ENCODE measurements at regions not wholly inside any gene's neighbourhood (a gene's known extent, or its start where the extent isn't known, plus 50 kb on each side); places are given as distances from the start of the nearest gene placed in this dataset.

DNA sequence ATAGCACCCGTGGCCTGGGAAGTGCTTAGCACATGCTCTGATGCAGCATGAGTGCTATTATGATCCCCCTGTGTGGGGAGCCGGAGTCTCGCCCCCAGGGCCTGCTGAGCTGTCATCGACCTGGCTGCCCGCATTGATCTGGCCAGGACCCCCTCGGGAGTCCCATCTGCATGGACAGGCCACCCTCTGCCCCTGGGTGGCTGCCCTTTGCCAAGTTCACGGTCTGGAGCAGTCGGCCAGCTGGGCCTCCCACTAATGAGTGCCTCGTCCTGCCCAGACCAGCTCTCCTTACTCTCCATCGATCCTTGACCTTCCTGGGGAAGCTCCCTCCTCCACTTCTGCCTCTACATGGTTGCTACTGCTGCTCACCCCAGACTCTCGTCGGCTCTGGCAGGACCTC lies 121.8 kb upstream of the RUNX3 start:
- no peak overlapping the region for H2AK5ac ChIP-seq (ENCODE audit: low read length)
- H3K23ac ChIP-seq (ENCODE audit: low read length): no peak overlapping the region
- H4K8ac ChIP-seq (ENCODE audit: low read depth, low read length): no peak overlapping the region
- no peaks in the 10 kb centered on the region for H3K79me2 ChIP-seq (ENCODE audit: control insufficient read depth, insufficient read depth, low read length)
- H2BK5ac ChIP-seq (ENCODE audit: low read length): no peak overlapping the region
- H3K79me1 ChIP-seq (ENCODE audit: low read length): no peaks in the 10 kb centered on the region
- H3K4me2 ChIP-seq (ENCODE audit: low read length): no peak overlapping the region
- no peaks in the 10 kb centered on the region for H3K4me1 ChIP-seq (ENCODE audit: control insufficient read depth, low read depth, low read length)
- H2BK15ac ChIP-seq (replicated peaks; ENCODE audit: low read depth): no peak overlapping the region
- H3K9ac ChIP-seq (ENCODE audit: low read length): no peak overlapping the region
- no peak overlapping the region for H3K18ac ChIP-seq (ENCODE audit: low read length)
- no peak for DNase-seq
- no peak overlapping the region for H2BK120ac ChIP-seq (ENCODE audit: low read depth, low read length)
- no peak overlapping the region for H3K4me3 ChIP-seq (ENCODE audit: low read length)
- no peaks in the 10 kb centered on the region for H3K27me3 ChIP-seq (ENCODE audit: insufficient read depth, low read length, poor library complexity)
- no peak overlapping the region for H4K5ac ChIP-seq (ENCODE audit: low read length)
- no peaks in the 10 kb centered on the region for H3K36me3 ChIP-seq (ENCODE audit: control insufficient read depth, insufficient read depth, low read length)
- no peak overlapping the region for H3K27ac ChIP-seq (ENCODE audit: low read depth, low read length)
- no peak overlapping the region for H3K56ac ChIP-seq (ENCODE audit: low read length)
- WGBS (ENCODE audit: extremely low coverage, insufficient coverage, low lambda C conversion rate): no CpG with 5 or more reads among the region's 12 CpGs
- no peak overlapping the region for H3K4ac ChIP-seq (ENCODE audit: low read depth, low read length)

DNA sequence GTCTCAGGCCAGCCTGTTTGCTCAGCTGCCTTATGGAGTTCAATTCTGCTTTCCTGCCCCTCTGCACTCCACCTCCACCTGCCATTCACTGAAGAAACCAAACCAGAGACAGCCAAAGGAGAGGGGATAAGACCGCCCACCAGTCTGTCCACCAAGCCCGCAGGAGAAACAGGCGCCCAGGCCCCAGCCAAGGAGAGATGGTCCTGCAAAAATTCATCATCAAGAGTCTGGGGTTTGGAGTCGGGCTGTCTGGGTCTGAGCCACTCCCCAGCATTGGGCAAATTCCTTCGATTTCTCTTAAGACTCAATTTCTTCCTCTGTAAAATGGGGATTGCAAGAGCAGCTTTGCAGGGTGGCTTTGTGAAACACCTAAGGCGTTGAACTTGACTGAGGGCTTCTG lies 121.4 kb upstream of the RUNX3 start:
- no peak overlapping the region for H3K9ac ChIP-seq (ENCODE audit: low read length)
- WGBS (ENCODE audit: extremely low coverage, insufficient coverage, low lambda C conversion rate): no CpG with 5 or more reads among the region's 6 CpGs
- no peak for DNase-seq
- no peaks in the 10 kb centered on the region for H3K79me1 ChIP-seq (ENCODE audit: low read length)
- no peak overlapping the region for H2BK5ac ChIP-seq (ENCODE audit: low read length)
- H4K8ac ChIP-seq (ENCODE audit: low read depth, low read length): no peak overlapping the region
- H3K4me3 ChIP-seq (ENCODE audit: low read length): no peak overlapping the region
- H3K4me1 ChIP-seq (ENCODE audit: control insufficient read depth, low read depth, low read length): no peaks in the 10 kb centered on the region
- H3K23ac ChIP-seq (ENCODE audit: low read length): no peak overlapping the region
- H3K4me2 ChIP-seq (ENCODE audit: low read length): no peak overlapping the region
- no peaks in the 10 kb centered on the region for H3K36me3 ChIP-seq (ENCODE audit: control insufficient read depth, insufficient read depth, low read length)
- H3K4ac ChIP-seq (ENCODE audit: low read depth, low read length): no peak overlapping the region
- H3K79me2 ChIP-seq (ENCODE audit: control insufficient read depth, insufficient read depth, low read length): no peaks in the 10 kb centered on the region
- no peak overlapping the region for H4K5ac ChIP-seq (ENCODE audit: low read length)
- no peak overlapping the region for H2BK120ac ChIP-seq (ENCODE audit: low read depth, low read length)
- no peak overlapping the region for H3K56ac ChIP-seq (ENCODE audit: low read length)
- H3K18ac ChIP-seq (ENCODE audit: low read length): no peak overlapping the region
- H2BK15ac ChIP-seq (replicated peaks; ENCODE audit: low read depth): no peak overlapping the region
- no peak overlapping the region for H2AK5ac ChIP-seq (ENCODE audit: low read length)
- no peaks in the 10 kb centered on the region for H3K27me3 ChIP-seq (ENCODE audit: insufficient read depth, low read length, poor library complexity)
- H3K27ac ChIP-seq (ENCODE audit: low read depth, low read length): no peak overlapping the region

- no peak overlapping the region for H2BK15ac ChIP-seq (replicated peaks; ENCODE audit: low read depth)
- no peaks in the 10 kb centered on the region for H3K79me2 ChIP-seq (ENCODE audit: control insufficient read depth, insufficient read depth, low read length)
- H4K5ac ChIP-seq (ENCODE audit: low read length): no peak overlapping the region
- no peak overlapping the region for H3K9ac ChIP-seq (ENCODE audit: low read length)
- H3K23ac ChIP-seq (ENCODE audit: low read length): no peak overlapping the region
- no peak overlapping the region for H3K4me3 ChIP-seq (ENCODE audit: low read length)
- H3K27ac ChIP-seq (ENCODE audit: low read depth, low read length): no peak overlapping the region
- WGBS (ENCODE audit: extremely low coverage, insufficient coverage, low lambda C conversion rate): no CpG with 5 or more reads among the region's 8 CpGs
- no peak for DNase-seq
- no peak overlapping the region for H2BK120ac ChIP-seq (ENCODE audit: low read depth, low read length)
- no peak overlapping the region for H3K56ac ChIP-seq (ENCODE audit: low read length)
- no peak overlapping the region for H4K8ac ChIP-seq (ENCODE audit: low read depth, low read length)
- H3K4me2 ChIP-seq (ENCODE audit: low read length): no peak overlapping the region
- H2BK5ac ChIP-seq (ENCODE audit: low read length): no peak overlapping the region
- no peaks in the 10 kb centered on the region for H3K27me3 ChIP-seq (ENCODE audit: insufficient read depth, low read length, poor library complexity)
- no peaks in the 10 kb centered on the region for H3K79me1 ChIP-seq (ENCODE audit: low read length)
- H3K4me1 ChIP-seq (ENCODE audit: control insufficient read depth, low read depth, low read length): no peaks in the 10 kb centered on the region
- no peak overlapping the region for H2AK5ac ChIP-seq (ENCODE audit: low read length)
- no peak overlapping the region for H3K18ac ChIP-seq (ENCODE audit: low read length)
- H3K36me3 ChIP-seq (ENCODE audit: control insufficient read depth, insufficient read depth, low read length): no peaks in the 10 kb centered on the region
- no peak overlapping the region for H3K4ac ChIP-seq (ENCODE audit: low read depth, low read length)
Observed at GRCh38 chr1:25050165-25050564, 120.1 kb upstream of the RUNX3 start.

DNA sequence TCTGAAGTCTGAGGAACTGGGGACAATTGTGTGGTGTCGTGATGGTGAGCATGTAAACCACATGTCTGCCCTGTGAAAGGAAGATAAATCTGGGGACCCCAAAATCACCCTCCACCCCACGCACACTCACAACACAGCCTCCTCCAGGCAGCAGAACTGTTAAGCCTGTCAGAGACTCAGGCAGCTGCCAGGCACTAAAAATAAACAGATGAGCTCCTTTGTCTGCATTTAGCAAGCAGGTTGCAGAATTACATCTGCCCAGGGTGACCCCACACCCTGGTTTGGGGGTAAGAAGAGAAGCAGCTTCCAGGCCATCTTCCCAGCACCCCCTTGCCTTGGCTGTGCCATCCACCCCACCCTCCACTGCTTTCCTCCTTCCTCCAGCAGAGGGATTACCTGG lies 119.1 kb upstream of the RUNX3 start:
- WGBS (ENCODE audit: extremely low coverage, insufficient coverage, low lambda C conversion rate): no CpG with 5 or more reads among the region's 2 CpGs
- no peaks in the 10 kb centered on the region for H3K27me3 ChIP-seq (ENCODE audit: insufficient read depth, low read length, poor library complexity)

GRCh38 chr1:25048728-25049127 lies 118.7 kb upstream of the RUNX3 start:
- Histone ChIP-seq H3K79me2 (ENCODE audit: control insufficient read depth, insufficient read depth, low read length) (no peaks in the 10 kb centered on the region), H3K23ac (ENCODE audit: low read length) (no peak overlapping the region), H3K56ac (ENCODE audit: low read length) (no peak overlapping the region), H4K5ac (ENCODE audit: low read length) (no peak overlapping the region), H4K8ac (ENCODE audit: low read depth, low read length) (no peak overlapping the region), H2BK15ac (replicated peaks; ENCODE audit: low read depth) (no peak overlapping the region), H3K4me1 (ENCODE audit: control insufficient read depth, low read depth, low read length) (no peaks in the 10 kb centered on the region), H3K4me2 (ENCODE audit: low read length) (no peak overlapping the region), H3K27ac (ENCODE audit: low read depth, low read length) (no peak overlapping the region), H3K4me3 (ENCODE audit: low read length) (no peak overlapping the region), H2BK5ac (ENCODE audit: low read length) (no peak overlapping the region), H3K4ac (ENCODE audit: low read depth, low read length) (no peak overlapping the region), H2AK5ac (ENCODE audit: low read length) (no peak overlapping the region), H3K79me1 (ENCODE audit: low read length) (no peaks in the 10 kb centered on the region), H3K36me3 (ENCODE audit: control insufficient read depth, insufficient read depth, low read length) (no peaks in the 10 kb centered on the region), H3K18ac (ENCODE audit: low read length) (no peak overlapping the region), H2BK120ac (ENCODE audit: low read depth, low read length) (no peak overlapping the region), H3K27me3 (ENCODE audit: insufficient read depth, low read length, poor library complexity) (no peaks in the 10 kb centered on the region), H3K9ac (ENCODE audit: low read length) (no peak overlapping the region)
- no CpG with 5 or more reads among the region's 6 CpGs for WGBS (ENCODE audit: extremely low coverage, insufficient coverage, low lambda C conversion rate)
- DNase-seq: no peak

More for the DNA sequence above, 119.1 kb upstream of the RUNX3 start:
- Histone ChIP-seq H3K4ac (ENCODE audit: low read depth, low read length) (no peak overlapping the region), H3K23ac (ENCODE audit: low read length) (no peak overlapping the region), H2AK5ac (ENCODE audit: low read length) (no peak overlapping the region), H2BK15ac (replicated peaks; ENCODE audit: low read depth) (no peak overlapping the region), H3K9ac (ENCODE audit: low read length) (no peak overlapping the region), H3K4me1 (ENCODE audit: control insufficient read depth, low read depth, low read length) (no peaks in the 10 kb centered on the region), H3K56ac (ENCODE audit: low read length) (no peak overlapping the region), H2BK5ac (ENCODE audit: low read length) (no peak overlapping the region), H2BK120ac (ENCODE audit: low read depth, low read length) (no peak overlapping the region), H4K5ac (ENCODE audit: low read length) (no peak overlapping the region), H3K4me3 (ENCODE audit: low read length) (no peak overlapping the region), H3K18ac (ENCODE audit: low read length) (no peak overlapping the region), H4K8ac (ENCODE audit: low read depth, low read length) (no peak overlapping the region), H3K79me2 (ENCODE audit: control insufficient read depth, insufficient read depth, low read length) (no peaks in the 10 kb centered on the region), H3K36me3 (ENCODE audit: control insufficient read depth, insufficient read depth, low read length) (no peaks in the 10 kb centered on the region), H3K79me1 (ENCODE audit: low read length) (no peaks in the 10 kb centered on the region), H3K4me2 (ENCODE audit: low read length) (no peak overlapping the region), H3K27ac (ENCODE audit: low read depth, low read length) (no peak overlapping the region)
- DNase-seq: no peak

DNA sequence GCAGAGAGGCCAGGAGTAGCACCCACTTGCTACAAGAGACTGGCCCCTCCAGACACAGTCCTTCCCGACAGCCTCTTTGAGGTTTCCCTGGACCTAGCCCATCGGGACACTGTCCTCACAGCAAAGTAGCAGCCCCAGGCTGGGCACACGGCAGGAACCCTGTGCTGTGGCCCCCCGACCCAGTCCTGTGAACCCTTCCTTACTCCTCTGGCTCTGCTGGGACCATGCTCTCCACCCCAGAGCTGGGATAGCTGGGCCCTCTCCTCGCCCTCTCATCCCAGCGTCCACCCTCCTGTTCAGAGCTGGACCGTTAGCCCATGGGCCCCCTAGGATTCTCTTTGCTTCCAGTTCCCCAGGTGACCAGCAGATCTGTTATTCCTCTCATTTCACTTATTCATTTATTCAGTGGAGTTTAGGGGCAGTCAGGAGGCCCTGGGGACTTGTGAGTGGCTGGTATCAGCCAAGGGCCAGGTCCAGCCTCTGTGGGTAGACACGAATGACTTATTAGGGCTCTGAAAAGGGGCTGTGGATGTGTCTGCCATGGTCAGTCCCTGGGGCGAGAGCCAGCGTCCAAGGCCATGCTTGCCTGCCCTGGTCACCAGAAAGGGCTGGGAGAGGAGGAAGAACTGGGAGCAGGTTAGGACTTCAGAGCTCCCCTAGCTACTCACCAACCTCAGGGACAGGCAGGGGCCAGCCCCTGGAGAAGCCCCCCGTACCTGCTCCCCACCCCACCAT lies 117.6 kb upstream of the RUNX3 start:
- no peaks in the 10 kb centered on the region for H3K79me1 ChIP-seq (ENCODE audit: low read length)
- WGBS (ENCODE audit: extremely low coverage, insufficient coverage, low lambda C conversion rate): no CpG with 5 or more reads among the region's 11 CpGs
- H3K4me2 ChIP-seq (ENCODE audit: low read length): no peak overlapping the region
- H3K27ac ChIP-seq (ENCODE audit: low read depth, low read length): no peak overlapping the region
- H2BK15ac ChIP-seq (replicated peaks; ENCODE audit: low read depth): no peak overlapping the region
- DNase-seq: no peak
- H2BK5ac ChIP-seq (ENCODE audit: low read length): no peak overlapping the region
- no peak overlapping the region for H4K8ac ChIP-seq (ENCODE audit: low read depth, low read length)
- H4K5ac ChIP-seq (ENCODE audit: low read length): no peak overlapping the region
- no peak overlapping the region for H3K4ac ChIP-seq (ENCODE audit: low read depth, low read length)
- H2BK120ac ChIP-seq (ENCODE audit: low read depth, low read length): no peak overlapping the region
- no peaks in the 10 kb centered on the region for H3K27me3 ChIP-seq (ENCODE audit: insufficient read depth, low read length, poor library complexity)
- no peak overlapping the region for H3K23ac ChIP-seq (ENCODE audit: low read length)
- no peak overlapping the region for H2AK5ac ChIP-seq (ENCODE audit: low read length)
- H3K4me1 ChIP-seq (ENCODE audit: control insufficient read depth, low read depth, low read length): no peaks in the 10 kb centered on the region
- no peak overlapping the region for H3K9ac ChIP-seq (ENCODE audit: low read length)
- H3K4me3 ChIP-seq (ENCODE audit: low read length): no peak overlapping the region
- no peaks in the 10 kb centered on the region for H3K79me2 ChIP-seq (ENCODE audit: control insufficient read depth, insufficient read depth, low read length)
- no peaks in the 10 kb centered on the region for H3K36me3 ChIP-seq (ENCODE audit: control insufficient read depth, insufficient read depth, low read length)
- no peak overlapping the region for H3K18ac ChIP-seq (ENCODE audit: low read length)
- no peak overlapping the region for H3K56ac ChIP-seq (ENCODE audit: low read length)
